A549 (cell line): ENCODE measurements at regions not wholly inside any gene's neighbourhood (a gene's known extent, or its start where the extent isn't known, plus 50 kb on each side); places are given as distances from the start of the nearest gene placed in this dataset.

Experiments
- ATAC-seq, 2 experiments: fragments of 200-7000 bp in 1 of 2; fragments of >200 bp in 1 of 2; cut with Nextera tagmentation in 1 of 2; cut with Tn5 transposase in 1 of 2; 3 replicates each; pipeline versions ENCODE4 v1.8.0 to v1.9.1; 2018 to 2020; ENCODE audit warnings: mild to moderate bottlenecking in 1 of 2, moderate library complexity in 1 of 2
- CTCF ChIA-PET: fragments of 300-600 bp; sonication (Branson Sonifier 250); formaldehyde crosslinking; extraction: SDS; loops from one replicate; lab custom pipeline; 2021; ENCODE audit warnings: antibody characterized with exemption, inconsistent platforms; lab: Yijun Ruan, JAX
- POLR2A ChIA-PET: fragments of 350-600 bp; formaldehyde crosslinking; extraction: SDS; loops from one replicate; lab custom pipeline; 2021; ENCODE audit warnings: antibody characterized with exemption, inconsistent platforms; lab: Yijun Ruan, JAX
- DNase-seq, 2 experiments: peaks; one replicate each; pipeline versions ENCODE4 v3.0.0 to v3.0.0-alpha.2; 2011 to 2016; ENCODE audit warnings: low read depth in 1 of 2, low spot score in 1 of 2
- FAIRE-seq: peaks from 2 replicates; lab custom pipeline; 2011; peaks lifted over from hg19 to GRCh38; lab: Jason Lieb, UNC
- H3K27ac ChIP-seq, 2 experiments: fragments of >200 bp; sonication (Bioruptor Twin); formaldehyde crosslinking; 3 replicates each; pipeline ENCODE4 v1.5.1; 2016 to 2017
- H3K4me1 ChIP-seq: fragments of >200 bp; sonication (Bioruptor Twin); formaldehyde crosslinking; 3 replicates; pipeline ENCODE4 v1.6.1; 2016
- H3K4me2 ChIP-seq: fragments of >200 bp; sonication (Bioruptor Twin); formaldehyde crosslinking; 3 replicates; pipeline ENCODE4 v1.6.1; 2016
- H3K4me3 ChIP-seq: fragments of >200 bp; sonication (Bioruptor Twin); formaldehyde crosslinking; 3 replicates; pipeline ENCODE4 v1.5.1; 2016
- H3K9me3 ChIP-seq: fragments of >200 bp; sonication (Bioruptor Twin); formaldehyde crosslinking; 3 replicates; pipeline ENCODE4 v1.6.1; 2016
- CBX2 ChIP-seq: fragments of 200-600 bp; sonication (generic); IDR thresholded peaks from 2 replicates; pipeline ENCODE4 v1.6.1; 2016; ENCODE audit warnings: low read depth, mild to moderate bottlenecking, borderline replicate concordance
- CEBPB ChIP-seq, 2 experiments: fragments of >200 bp in 1 of 2; sonication (Bioruptor Twin) in 1 of 2; formaldehyde crosslinking in 1 of 2; IDR thresholded peaks; 2 replicates each; pipeline ENCODE4 v1.6.1; 2012 to 2016
- CTCF ChIP-seq: fragments of >200 bp; sonication (Bioruptor Twin); formaldehyde crosslinking; IDR thresholded peaks from 3 replicates; pipeline ENCODE4 v1.5.1; 2016
- E2F6 ChIP-seq: IDR thresholded peaks from 2 replicates; pipeline ENCODE4 v1.6.1; 2012; ENCODE audit warnings: low read depth, borderline replicate concordance
- EHF ChIP-seq: fragments of 250-450 bp; sonication (Bioruptor Pico); IDR thresholded peaks from 2 replicates; pipeline ENCODE4 v1.5.0; 2020; ENCODE audit warnings: mild to moderate bottlenecking
- EHMT2 ChIP-seq: fragments of 200-600 bp; sonication (generic); IDR thresholded peaks from 2 replicates; pipeline ENCODE4 v1.6.1; 2016; ENCODE audit warnings: antibody characterized with exemption, low read depth, mild to moderate bottlenecking, moderate library complexity
- ELK1 ChIP-seq: fragments of 150-350 bp; IDR thresholded peaks from 2 replicates; pipeline ENCODE4 v1.6.1; 2014; ENCODE audit warnings: low read depth, mild to moderate bottlenecking, low read length
- ESRRA ChIP-seq: fragments of 150-350 bp; IDR thresholded peaks from 2 replicates; pipeline ENCODE4 v1.6.1; 2014; ENCODE audit warnings: mild to moderate bottlenecking, low read length, borderline replicate concordance
- FOSB ChIP-seq: fragments of 250-450 bp; sonication (Bioruptor Pico); IDR thresholded peaks from 2 replicates; pipeline ENCODE4 v1.5.0; 2020; ENCODE audit warnings: mild to moderate bottlenecking, moderate library complexity
- FOSL2 ChIP-seq, 2 experiments: fragments of 450-650 bp in 1 of 2; fragments of >200 bp in 1 of 2; sonication (Bioruptor Twin) in 1 of 2; formaldehyde crosslinking; IDR thresholded peaks; 2 replicates each; pipeline versions ENCODE4 v1.5.0 to v1.6.1; 2016 to 2020; ENCODE audit warnings: mild to moderate bottlenecking in 1 of 2, moderate library complexity in 1 of 2
- FOXS1 ChIP-seq: fragments of 250-450 bp; sonication (Bioruptor Pico); IDR thresholded peaks from 2 replicates; pipeline ENCODE4 v1.5.0; 2020; ENCODE audit warnings: mild to moderate bottlenecking, moderate library complexity
- GATA3 ChIP-seq: IDR thresholded peaks from 2 replicates; pipeline ENCODE4 v1.6.1; 2012; ENCODE audit warnings: borderline replicate concordance
- HMGXB4 ChIP-seq: fragments of 250-450 bp; sonication (Bioruptor Pico); IDR thresholded peaks from 2 replicates; pipeline ENCODE4 v1.5.0; 2021; ENCODE audit warnings: mild to moderate bottlenecking, moderate library complexity, borderline replicate concordance
- HOXA7 ChIP-seq: fragments of 250-450 bp; sonication (Bioruptor Pico); IDR thresholded peaks from 2 replicates; pipeline ENCODE4 v1.5.0; 2020; ENCODE audit warnings: mild to moderate bottlenecking, moderate library complexity
- HOXB5 ChIP-seq: fragments of 250-450 bp; sonication (Bioruptor Pico); IDR thresholded peaks from 2 replicates; pipeline ENCODE4 v1.5.0; 2020; ENCODE audit warnings: mild to moderate bottlenecking, moderate library complexity
- JUN ChIP-seq, 2 experiments: fragments of >200 bp; sonication (Bioruptor Twin); formaldehyde crosslinking; IDR thresholded peaks; 2 replicates in 1 of 2; 3 replicates in 1 of 2; pipeline ENCODE4 v1.6.1; 2016 to 2017
- JUNB ChIP-seq: fragments of >200 bp; sonication (Bioruptor Twin); formaldehyde crosslinking; IDR thresholded peaks from 2 replicates; pipeline ENCODE4 v1.6.1; 2016
- MAFK ChIP-seq: fragments of 450-650 bp; IDR thresholded peaks from 2 replicates; pipeline ENCODE4 v1.6.1; 2014; ENCODE audit not compliant: partially characterized antibody
- MAZ ChIP-seq: fragments of 150-350 bp; IDR thresholded peaks from 2 replicates; pipeline ENCODE4 v1.6.1; 2014; ENCODE audit warnings: antibody characterized with exemption, low read depth, low read length, borderline replicate concordance
- MYC ChIP-seq: IDR thresholded peaks from 2 replicates; pipeline ENCODE4 v1.6.1; 2012; ENCODE audit warnings: mild to moderate bottlenecking, inconsistent platforms, low read length, improper control_type of control experiment, borderline replicate concordance
- NFE2L2 ChIP-seq: fragments of 150-350 bp; conservative IDR thresholded peaks from 2 replicates; pipeline ENCODE4 v1.6.1; 2014; ENCODE audit warnings: low read length
- NPAS2 ChIP-seq: fragments of 250-450 bp; sonication (Bioruptor Pico); IDR thresholded peaks from 2 replicates; pipeline ENCODE4 v1.8.0; 2022; ENCODE audit warnings: mild to moderate bottlenecking, moderate library complexity, borderline replicate concordance
- NR3C1 ChIP-seq: fragments of >200 bp; sonication (Bioruptor Twin); formaldehyde crosslinking; IDR thresholded peaks from 3 replicates; pipeline ENCODE4 v1.6.1; 2017
- RAD21 ChIP-seq, 2 experiments: fragments of >200 bp in 1 of 2; sonication (Bioruptor Twin) in 1 of 2; formaldehyde crosslinking in 1 of 2; IDR thresholded peaks in 1 of 2; conservative IDR thresholded peaks in 1 of 2; 2 replicates in 1 of 2; 3 replicates in 1 of 2; pipeline ENCODE4 v1.6.1; 2012 to 2018; ENCODE audit warnings: inconsistent platforms in 1 of 2
- RFX5 ChIP-seq: fragments of 450-650 bp; IDR thresholded peaks from 2 replicates; pipeline ENCODE4 v1.7.1; 2014; ENCODE audit warnings: antibody characterized with exemption, mild to moderate bottlenecking, moderate library complexity
- SMC3 ChIP-seq: fragments of >200 bp; sonication (Bioruptor Twin); formaldehyde crosslinking; IDR thresholded peaks from 3 replicates; pipeline ENCODE4 v1.6.1; 2018; ENCODE audit warnings: inconsistent platforms
- SREBF2 ChIP-seq: fragments of 450-650 bp; IDR thresholded peaks from 2 replicates; pipeline ENCODE4 v1.6.1; 2014; ENCODE audit warnings: mild to moderate bottlenecking, moderate library complexity
- TFCP2L1 ChIP-seq: fragments of 250-450 bp; sonication (Bioruptor Pico); IDR thresholded peaks from 2 replicates; pipeline ENCODE4 v1.5.0; 2021; ENCODE audit warnings: mild to moderate bottlenecking
- USF2 ChIP-seq: fragments of 450-650 bp; IDR thresholded peaks from 2 replicates; pipeline ENCODE4 v1.6.1; 2014; ENCODE audit warnings: antibody characterized with exemption
- ZC3H11A ChIP-seq: fragments of 450-650 bp; IDR thresholded peaks from 2 replicates; pipeline ENCODE4 v1.6.1; 2014; ENCODE audit warnings: antibody characterized with exemption, mild to moderate bottlenecking
- WGBS: methylation state at CpG from one replicate; pipeline ENCODE4 v1.1.6; 2017; ENCODE audit errors: missing lambda C conversion rate; 5-methylcytosine and 5-hydroxymethylcytosine counted together

GRCh38 chr12:70008944-70009343, 183.9 kb downstream of the MYRFL start:
- ChIA-PET CTCF (no interaction called here), POLR2A (no interaction called here)
- DNase-seq (no peak), FAIRE-seq (no peak), ATAC-seq (no peak)
- TF ChIP-seq RFX5: no peak
- no peak for TF ChIP-seq CBX2
- no peak for TF ChIP-seq ZC3H11A
- TF ChIP-seq HMGXB4 (CRISPR knock-in tag): no peak
- TF ChIP-seq JUNB: no peak
- TF ChIP-seq HOXA7 (CRISPR knock-in tag): no peak
- no peak for TF ChIP-seq MAZ
- no peak for TF ChIP-seq EHMT2
- no peak for TF ChIP-seq HOXB5 (CRISPR knock-in tag)
- TF ChIP-seq USF2: no peak
- TF ChIP-seq CTCF: no peak
- no peak for TF ChIP-seq GATA3
- no peak for TF ChIP-seq E2F6
- no peak for TF ChIP-seq SREBF2
- no peak for TF ChIP-seq FOSL2 (IDR thresholded peaks at IDR 0.05)
- TF ChIP-seq FOSL2 (CRISPR knock-in tag; IDR thresholded peaks at IDR 0.05): no peak
- no peak for TF ChIP-seq FOSB (CRISPR knock-in tag)
- no peak for TF ChIP-seq SMC3
- TF ChIP-seq TFCP2L1: no peak
- no peak for TF ChIP-seq NFE2L2
- TF ChIP-seq ELK1: no peak
- H3K4me2 ChIP-seq: no peak overlapping the region
- peaks cover 3% of the 10 kb centered on the region; the same call in 1 of the 3 replicates for H3K9me3 ChIP-seq
- no peaks in the 10 kb centered on the region for H3K4me1 ChIP-seq
- H3K27ac ChIP-seq: no peak overlapping the region
- H3K4me3 ChIP-seq: no peak overlapping the region

- Histone ChIP-seq H3K4me3 (no peak overlapping the region), H3K9me3 (peaks cover 3% of the 10 kb centered on the region; the same call in 1 of the 3 replicates), H3K4me2 (no peak overlapping the region), H3K4me1 (no peaks in the 10 kb centered on the region), H3K27ac (no peak overlapping the region)
- no peak for ATAC-seq
- DNase-seq: no peak
- ChIA-PET CTCF (no interaction called here), POLR2A (no interaction called here)
- WGBS: 63% methylated on average over 1 of the region's 1 CpG
- no peak for FAIRE-seq
- TF ChIP-seq MAFK (no peak), TFCP2L1 (no peak), FOSB (CRISPR knock-in tag) (no peak), FOXS1 (CRISPR knock-in tag) (no peak), EHF (no peak), CEBPB (IDR thresholded peaks at IDR 0.05) (no peak), JUN (IDR thresholded peaks at IDR 0.05) (no peak), RAD21 (conservative IDR thresholded peaks at IDR 0.05 in 1 of 2, IDR thresholded peaks at IDR 0.05 in 1 of 2) (no peak), RFX5 (no peak), NPAS2 (CRISPR knock-in tag) (no peak), MYC (no peak), ESRRA (no peak), HMGXB4 (CRISPR knock-in tag) (no peak), EHMT2 (no peak), NR3C1 (no peak)
These were observed 186.3 kb downstream of the MYRFL start for GRCh38 chr12:70011353-70011752.
